SK-N-SH treated with all-trans-retinoic acid at 6 μM for 48 hours (cell line): ENCODE measurements at regions not wholly inside any gene's neighbourhood (a gene's known extent, or its start where the extent isn't known, plus 50 kb on each side); places are given as distances from the start of the nearest gene placed in this dataset.

Experiments used
- ATAC-seq: fragments of 200-7000 bp; cut with Tn5 transposase; 3 replicates; pipeline ENCODE4 v1.9.1; 2020; ENCODE audit warnings: mild to moderate bottlenecking, moderate library complexity
- ARNTL ChIP-seq: fragments of 450-650 bp; formaldehyde crosslinking; IDR thresholded peaks from 2 replicates; pipeline ENCODE4 v1.5.0; 2020; ENCODE audit warnings: low read depth, mild to moderate bottlenecking, moderate library complexity, borderline replicate concordance
- BACH2 ChIP-seq: fragments of 250-450 bp; sonication (Bioruptor Pico); IDR thresholded peaks from 2 replicates; pipeline ENCODE4 v1.9.0; 2021; ENCODE audit warnings: mild to moderate bottlenecking, borderline replicate concordance
- CSDC2 ChIP-seq: fragments of 250-450 bp; sonication (Bioruptor Pico); IDR thresholded peaks from 2 replicates; pipeline ENCODE4 v1.5.0; 2020; ENCODE audit warnings: mild to moderate bottlenecking, moderate library complexity
- ESRRG ChIP-seq: fragments of 250-450 bp; sonication (Bioruptor Pico); IDR thresholded peaks from 2 replicates; pipeline ENCODE4 v1.6.1; 2021; ENCODE audit warnings: mild to moderate bottlenecking
- GLIS3 ChIP-seq: fragments of 250-450 bp; sonication (Bioruptor Pico); IDR thresholded peaks from 2 replicates; pipeline ENCODE4 v1.5.0; 2020; ENCODE audit warnings: mild to moderate bottlenecking, moderate library complexity
- ISL1 ChIP-seq: fragments of 250-450 bp; sonication (Bioruptor Pico); IDR thresholded peaks from 2 replicates; pipeline ENCODE4 v2.1.2; 2022; ENCODE audit warnings: mild to moderate bottlenecking, moderate library complexity
- OSR1 ChIP-seq: fragments of 250-450 bp; sonication (Bioruptor Pico); IDR thresholded peaks from 2 replicates; pipeline ENCODE4 v1.8.0; 2022; ENCODE audit warnings: moderate library complexity, mild to moderate bottlenecking, inconsistent platforms
- PPARA ChIP-seq: fragments of 250-450 bp; sonication (Bioruptor Pico); IDR thresholded peaks from 2 replicates; pipeline ENCODE4 v1.5.0; 2020; ENCODE audit warnings: mild to moderate bottlenecking, borderline replicate concordance
- RARB ChIP-seq: fragments of 250-450 bp; sonication (Bioruptor Pico); IDR thresholded peaks from 2 replicates; pipeline ENCODE4 v1.8.0; 2021; ENCODE audit warnings: mild to moderate bottlenecking, moderate library complexity
- SNAI2 ChIP-seq: fragments of 250-450 bp; sonication (Bioruptor Pico); IDR thresholded peaks from 2 replicates; pipeline ENCODE4 v1.5.0; 2020; ENCODE audit warnings: mild to moderate bottlenecking, moderate library complexity
- TCF4 ChIP-seq: fragments of 250-450 bp; sonication (Bioruptor Pico); IDR thresholded peaks from 2 replicates; pipeline ENCODE4 v1.8.0; 2021; ENCODE audit warnings: mild to moderate bottlenecking, moderate library complexity, borderline replicate concordance
- TOX ChIP-seq: fragments of 250-450 bp; sonication (Bioruptor Pico); IDR thresholded peaks from 2 replicates; pipeline ENCODE4 v1.8.0; 2021; ENCODE audit warnings: mild to moderate bottlenecking, moderate library complexity, borderline replicate concordance
- ZC3H10 ChIP-seq: fragments of 250-450 bp; sonication (Bioruptor Pico); IDR thresholded peaks from 2 replicates; pipeline ENCODE4 v1.5.1; 2021; ENCODE audit warnings: mild to moderate bottlenecking, moderate library complexity
- ZNF565 ChIP-seq: fragments of 450-650 bp; formaldehyde crosslinking; conservative IDR thresholded peaks from 2 replicates; pipeline ENCODE4 v1.5.0; 2020; ENCODE audit warnings: low read depth, mild to moderate bottlenecking, moderate library complexity
- ZNF8 ChIP-seq: fragments of 450-650 bp; formaldehyde crosslinking; IDR thresholded peaks from 2 replicates; pipeline ENCODE4 v1.5.0; 2020; ENCODE audit warnings: mild to moderate bottlenecking, moderate library complexity
- TF ChIP-seq, protein P1 (sequence below): fragments of 250-450 bp; sonication (Bioruptor Pico); IDR thresholded peaks from 2 replicates; pipeline ENCODE4 v1.5.1; 2020; ENCODE audit warnings: low read depth, mild to moderate bottlenecking, moderate library complexity
- TF ChIP-seq, protein P2 (sequence below): fragments of 250-450 bp; sonication (Bioruptor Pico); IDR thresholded peaks from 2 replicates; pipeline ENCODE4 v1.8.0; 2021; ENCODE audit warnings: low read depth, mild to moderate bottlenecking, moderate library complexity, borderline replicate concordance
- TF ChIP-seq, protein P3 (sequence below): fragments of 250-450 bp; sonication (Bioruptor Pico); IDR thresholded peaks from 2 replicates; pipeline ENCODE4 v1.5.1; 2021; ENCODE audit warnings: mild to moderate bottlenecking, moderate library complexity
- TF ChIP-seq, protein P4 (sequence below): fragments of 250-450 bp; sonication (Bioruptor Pico); IDR thresholded peaks from 2 replicates; pipeline ENCODE4 v1.8.0; 2020; ENCODE audit warnings: mild to moderate bottlenecking, moderate library complexity, borderline replicate concordance

GRCh38 chr18:71729611-71730010 lies 814.5 kb downstream of the CBLN2 start (continued):
- TF ChIP-seq, protein P1, sequence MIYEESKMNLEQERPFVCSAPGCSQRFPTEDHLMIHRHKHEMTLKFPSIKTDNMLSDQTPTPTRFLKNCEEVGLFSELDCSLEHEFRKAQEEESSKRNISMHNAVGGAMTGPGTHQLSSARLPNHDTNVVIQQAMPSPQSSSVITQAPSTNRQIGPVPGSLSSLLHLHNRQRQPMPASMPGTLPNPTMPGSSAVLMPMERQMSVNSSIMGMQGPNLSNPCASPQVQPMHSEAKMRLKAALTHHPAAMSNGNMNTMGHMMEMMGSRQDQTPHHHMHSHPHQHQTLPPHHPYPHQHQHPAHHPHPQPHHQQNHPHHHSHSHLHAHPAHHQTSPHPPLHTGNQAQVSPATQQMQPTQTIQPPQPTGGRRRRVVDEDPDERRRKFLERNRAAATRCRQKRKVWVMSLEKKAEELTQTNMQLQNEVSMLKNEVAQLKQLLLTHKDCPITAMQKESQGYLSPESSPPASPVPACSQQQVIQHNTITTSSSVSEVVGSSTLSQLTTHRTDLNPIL = no peak
- no peak for TF ChIP-seq TCF4 (CRISPR knock-in tag)
- TF ChIP-seq CSDC2 (CRISPR knock-in tag) = no peak
- no peak for TF ChIP-seq OSR1 (CRISPR knock-in tag)
- TF ChIP-seq, all 23 proteins: peak for 0

- TF ChIP-seq RARB (CRISPR knock-in tag) = no peak
- TF ChIP-seq TCF4 (CRISPR knock-in tag) = no peak
- no peak for TF ChIP-seq ZC3H10 (CRISPR knock-in tag)
- no peak for TF ChIP-seq CSDC2 (CRISPR knock-in tag)
- TF ChIP-seq BACH2 = no peak
- no peak for TF ChIP-seq PPARA (CRISPR knock-in tag)
- no peak for TF ChIP-seq SNAI2 (CRISPR knock-in tag)
- ATAC-seq = no peak
These were observed 816.2 kb downstream of the CBLN2 start for GRCh38 chr18:71727909-71728308.

- ATAC-seq = no peak
These were observed 818.9 kb downstream of the CBLN2 start for GRCh38 chr18:71725256-71725655.

GRCh38 chr18:71707985-71708500 lies 836.1 kb downstream of the CBLN2 start:
- TF ChIP-seq RARB (CRISPR knock-in tag) (no peak), OSR1 (CRISPR knock-in tag) (no peak), TOX (CRISPR knock-in tag) (no peak), ESRRG (CRISPR knock-in tag) (no peak), ZNF565 (CRISPR knock-in tag) (no peak), PPARA (CRISPR knock-in tag) (no peak), SNAI2 (CRISPR knock-in tag) (no peak), ISL1 (CRISPR knock-in tag) (no peak), BACH2 (no peak), ZNF8 (CRISPR knock-in tag) (no peak)
- TF ChIP-seq, protein P2, sequence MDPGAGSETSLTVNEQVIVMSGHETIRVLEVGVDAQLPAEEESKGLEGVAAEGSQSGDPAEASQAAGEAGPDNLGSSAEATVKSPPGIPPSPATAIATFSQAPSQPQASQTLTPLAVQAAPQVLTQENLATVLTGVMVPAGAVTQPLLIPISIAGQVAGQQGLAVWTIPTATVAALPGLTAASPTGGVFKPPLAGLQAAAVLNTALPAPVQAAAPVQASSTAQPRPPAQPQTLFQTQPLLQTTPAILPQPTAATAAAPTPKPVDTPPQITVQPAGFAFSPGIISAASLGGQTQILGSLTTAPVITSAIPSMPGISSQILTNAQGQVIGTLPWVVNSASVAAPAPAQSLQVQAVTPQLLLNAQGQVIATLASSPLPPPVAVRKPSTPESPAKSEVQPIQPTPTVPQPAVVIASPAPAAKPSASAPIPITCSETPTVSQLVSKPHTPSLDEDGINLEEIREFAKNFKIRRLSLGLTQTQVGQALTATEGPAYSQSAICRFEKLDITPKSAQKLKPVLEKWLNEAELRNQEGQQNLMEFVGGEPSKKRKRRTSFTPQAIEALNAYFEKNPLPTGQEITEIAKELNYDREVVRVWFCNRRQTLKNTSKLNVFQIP (CRISPR knock-in tag) = no peak
- TF ChIP-seq, protein P3, sequence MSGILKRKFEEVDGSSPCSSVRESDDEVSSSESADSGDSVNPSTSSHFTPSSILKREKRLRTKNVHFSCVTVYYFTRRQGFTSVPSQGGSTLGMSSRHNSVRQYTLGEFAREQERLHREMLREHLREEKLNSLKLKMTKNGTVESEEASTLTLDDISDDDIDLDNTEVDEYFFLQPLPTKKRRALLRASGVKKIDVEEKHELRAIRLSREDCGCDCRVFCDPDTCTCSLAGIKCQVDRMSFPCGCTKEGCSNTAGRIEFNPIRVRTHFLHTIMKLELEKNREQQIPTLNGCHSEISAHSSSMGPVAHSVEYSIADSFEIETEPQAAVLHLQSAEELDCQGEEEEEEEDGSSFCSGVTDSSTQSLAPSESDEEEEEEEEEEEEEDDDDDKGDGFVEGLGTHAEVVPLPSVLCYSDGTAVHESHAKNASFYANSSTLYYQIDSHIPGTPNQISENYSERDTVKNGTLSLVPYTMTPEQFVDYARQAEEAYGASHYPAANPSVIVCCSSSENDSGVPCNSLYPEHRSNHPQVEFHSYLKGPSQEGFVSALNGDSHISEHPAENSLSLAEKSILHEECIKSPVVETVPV (CRISPR knock-in tag) = no peak
- TF ChIP-seq, all 23 proteins: peak for 0
- ATAC-seq = no peak

More at GRCh38 chr18:71725256-71725655, 818.9 kb downstream of the CBLN2 start:
- TF ChIP-seq GLIS3 (CRISPR knock-in tag) = no peak
- TF ChIP-seq ISL1 (CRISPR knock-in tag) = no peak
- TF ChIP-seq SNAI2 (CRISPR knock-in tag) = no peak
- no peak for TF ChIP-seq ZNF8 (CRISPR knock-in tag)
- TF ChIP-seq, protein P4, sequence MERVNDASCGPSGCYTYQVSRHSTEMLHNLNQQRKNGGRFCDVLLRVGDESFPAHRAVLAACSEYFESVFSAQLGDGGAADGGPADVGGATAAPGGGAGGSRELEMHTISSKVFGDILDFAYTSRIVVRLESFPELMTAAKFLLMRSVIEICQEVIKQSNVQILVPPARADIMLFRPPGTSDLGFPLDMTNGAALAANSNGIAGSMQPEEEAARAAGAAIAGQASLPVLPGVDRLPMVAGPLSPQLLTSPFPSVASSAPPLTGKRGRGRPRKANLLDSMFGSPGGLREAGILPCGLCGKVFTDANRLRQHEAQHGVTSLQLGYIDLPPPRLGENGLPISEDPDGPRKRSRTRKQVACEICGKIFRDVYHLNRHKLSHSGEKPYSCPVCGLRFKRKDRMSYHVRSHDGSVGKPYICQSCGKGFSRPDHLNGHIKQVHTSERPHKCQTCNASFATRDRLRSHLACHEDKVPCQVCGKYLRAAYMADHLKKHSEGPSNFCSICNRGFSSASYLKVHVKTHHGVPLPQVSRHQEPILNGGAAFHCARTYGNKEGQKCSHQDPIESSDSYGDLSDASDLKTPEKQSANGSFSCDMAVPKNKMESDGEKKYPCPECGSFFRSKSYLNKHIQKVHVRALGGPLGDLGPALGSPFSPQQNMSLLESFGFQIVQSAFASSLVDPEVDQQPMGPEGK (CRISPR knock-in tag) = no peak
- no peak for TF ChIP-seq ARNTL (CRISPR knock-in tag)
- TF ChIP-seq, protein P2 (CRISPR knock-in tag) = no peak
- TF ChIP-seq ESRRG (CRISPR knock-in tag) = no peak
- TF ChIP-seq TCF4 (CRISPR knock-in tag) = no peak
- no peak for TF ChIP-seq PPARA (CRISPR knock-in tag)
- no peak for TF ChIP-seq CSDC2 (CRISPR knock-in tag)
- TF ChIP-seq ZC3H10 (CRISPR knock-in tag) = no peak
- TF ChIP-seq, protein P3 (CRISPR knock-in tag) = no peak
